Retina (tissue), 1 donor: ENCODE measurements at regions not wholly inside any gene's neighbourhood (a gene's known extent, or its start where the extent isn't known, plus 50 kb on each side); places are given as distances from the start of the nearest gene placed in this dataset.

ENCODE experiments used
- DNase-seq: peaks from one replicate; pipeline ENCODE4 v3.0.0-alpha.2; 2016

GRCh38 chrX:46447384-46447783 is 97.8 kb downstream of the ZNF674 start:
- peak; percentile 10 for DNase-seq

- peak; percentile 89 for DNase-seq
Measured at GRCh38 chrX:46446727-46447378, 98.4 kb downstream of the ZNF674 start.

GRCh38 chrX:46444011-46444410 is 101.2 kb downstream of the ZNF674 start:
- DNase-seq = no peak

GRCh38 chrX:46436744-46437143 is 108.5 kb downstream of the ZNF674 start:
- no peak for DNase-seq

GRCh38 chrX:46433892-46434291 is 111.3 kb downstream of the ZNF674 start:
- no peak for DNase-seq

GRCh38 chrX:46408553-46409407 is 136.4 kb downstream of the ZNF674 start:
- peak; percentile 63 for DNase-seq

GRCh38 chrX:46407753-46408130 is 137.5 kb downstream of the ZNF674 start:
- DNase-seq = no peak

GRCh38 chrX:46407036-46407752 is 138.0 kb downstream of the ZNF674 start:
- DNase-seq = no peak

GRCh38 chrX:46404774-46405173 is 140.4 kb downstream of the ZNF674 start:
- peak; percentile 26 for DNase-seq

GRCh38 chrX:46400530-46401443 is 144.4 kb downstream of the ZNF674 start:
- no peak for DNase-seq

- no peak for DNase-seq
Measured at GRCh38 chrX:46398874-46399273, 146.3 kb downstream of the ZNF674 start.

- DNase-seq = no peak
Measured at GRCh38 chrX:46398126-46398525, 147.1 kb downstream of the ZNF674 start.

GRCh38 chrX:46386511-46386910 is 158.7 kb downstream of the ZNF674 start:
- DNase-seq = no peak

GRCh38 chrX:46383006-46383405 is 162.2 kb downstream of the ZNF674 start:
- DNase-seq = no peak

- DNase-seq = no peak
Measured at GRCh38 chrX:46382595-46382994, 162.6 kb downstream of the ZNF674 start.

GRCh38 chrX:46381630-46382029 is 163.6 kb downstream of the ZNF674 start:
- no peak for DNase-seq

- no peak for DNase-seq
Measured at GRCh38 chrX:46380148-46380752, 165.0 kb downstream of the ZNF674 start.

- DNase-seq = peak; percentile 49
Measured at GRCh38 chrX:46376246-46376885, 168.9 kb downstream of the ZNF674 start.

GRCh38 chrX:46375831-46376230 is 169.4 kb downstream of the ZNF674 start:
- no peak for DNase-seq

- DNase-seq = no peak
Measured at GRCh38 chrX:46374371-46374770, 170.8 kb downstream of the ZNF674 start.

- DNase-seq = no peak
Measured at GRCh38 chrX:46367491-46367890, 177.7 kb downstream of the ZNF674 start.
